Liver (tissue), 8 donors: ENCODE measurements at regions not wholly inside any gene's neighbourhood (a gene's known extent, or its start where the extent isn't known, plus 50 kb on each side); places are given as distances from the start of the nearest gene placed in this dataset.
A peak's percentile ranks its signal among the peaks of the same experiment; 100 is the strongest.

Source experiments
- DNase-seq: peaks from one replicate; pipeline ENCODE4 v3.0.0-alpha.2; 2017; ENCODE audit warnings: low spot score
- H3K27ac ChIP-seq, 2 donors: one replicate each; pipeline ENCODE4 v1.7.0; 2013; ENCODE audit warnings: inconsistent platforms in 2 of 2, low read length in 2 of 2, control low read depth in 1 of 2, low read depth in 1 of 2, mild to moderate bottlenecking in 1 of 2
- H3K27me3 ChIP-seq, 4 donors: one replicate each; pipeline versions ENCODE4 v1.6.1 to v1.7.0; 2013; ENCODE audit warnings: low read length in 3 of 4, inconsistent platforms in 1 of 4, mild to moderate bottlenecking in 1 of 4, moderate library complexity in 1 of 4; ENCODE audit not compliant: control insufficient read depth in 4 of 4, insufficient read depth in 4 of 4
- H3K36me3 ChIP-seq, 4 donors: one replicate each; pipeline versions ENCODE4 v1.6.1 to v1.7.0; 2013; ENCODE audit warnings: low read length in 3 of 4, mild to moderate bottlenecking in 3 of 4, low read depth in 1 of 4, moderate library complexity in 1 of 4; ENCODE audit not compliant: control insufficient read depth in 4 of 4, insufficient read depth in 3 of 4
- H3K4me1 ChIP-seq, 4 donors: one replicate each; pipeline versions ENCODE4 v1.6.1 to v1.7.0; 2013; ENCODE audit warnings: low read length in 3 of 4, mild to moderate bottlenecking in 3 of 4, moderate library complexity in 1 of 4; ENCODE audit not compliant: control insufficient read depth in 4 of 4, insufficient read depth in 4 of 4
- H3K4me3 ChIP-seq, 3 donors: one replicate each; pipeline versions ENCODE4 v1.6.1 to v1.7.0; 2013; ENCODE audit warnings: low read length in 3 of 3, control low read depth in 1 of 3, low read depth in 1 of 3, mild to moderate bottlenecking in 1 of 3
- H3K9ac ChIP-seq, 2 donors: one replicate each; pipeline ENCODE4 v1.7.0; 2013; ENCODE audit warnings: low read length in 2 of 2, mild to moderate bottlenecking in 2 of 2, moderate library complexity in 2 of 2, control low read depth in 1 of 2, low read depth in 1 of 2
- H3K9me3 ChIP-seq, 4 donors: one replicate each; pipeline versions ENCODE4 v1.6.1 to v1.7.0; 2013; ENCODE audit warnings: low read length in 3 of 4; ENCODE audit not compliant: control insufficient read depth in 4 of 4
- CTCF ChIP-seq: fragments of 150-350 bp; IDR thresholded peaks from 2 replicates; pipeline ENCODE4 v1.5.1; 2017; ENCODE audit warnings: improper control_type of control experiment, low read depth, low read length; ENCODE audit not compliant: missing input control
- EGR1 ChIP-seq, 2 donors: IDR thresholded peaks; 2 replicates each; pipeline ENCODE4 v1.6.1; 2016 to 2018; ENCODE audit warnings: antibody characterized with exemption in 2 of 2, low read depth in 2 of 2
- FOXA1 ChIP-seq: IDR thresholded peaks from 2 replicates; pipeline ENCODE4 v1.6.1; 2016; ENCODE audit warnings: antibody characterized with exemption
- FOXA2 ChIP-seq: IDR thresholded peaks from 2 replicates; pipeline ENCODE4 v1.6.1; 2016; ENCODE audit warnings: antibody characterized with exemption
- GABPA ChIP-seq, 2 donors: IDR thresholded peaks in 1 of 2; conservative IDR thresholded peaks in 1 of 2; 2 replicates each; pipeline ENCODE4 v1.6.1; 2016; ENCODE audit warnings: antibody characterized with exemption in 2 of 2, mild to moderate bottlenecking in 1 of 2, moderate library complexity in 1 of 2
- HNF4A ChIP-seq, 2 donors: conservative IDR thresholded peaks; 2 replicates each; pipeline ENCODE4 v1.6.1; 2016; ENCODE audit warnings: antibody characterized with exemption in 2 of 2, mild to moderate bottlenecking in 2 of 2
- HNF4G ChIP-seq: IDR thresholded peaks from 2 replicates; pipeline ENCODE4 v1.6.1; 2016; ENCODE audit warnings: antibody characterized with exemption
- JUND ChIP-seq, 2 donors: IDR thresholded peaks; 2 replicates each; pipeline ENCODE4 v1.6.1; 2016; ENCODE audit warnings: antibody characterized with exemption in 2 of 2
- NR2F2 ChIP-seq: IDR thresholded peaks from 2 replicates; pipeline ENCODE4 v1.6.1; 2016; ENCODE audit warnings: antibody characterized with exemption
- RAD21 ChIP-seq, 2 donors: IDR thresholded peaks; 2 replicates each; pipeline ENCODE4 v1.6.1; 2016; ENCODE audit warnings: antibody characterized with exemption in 2 of 2, mild to moderate bottlenecking in 2 of 2
- RXRA ChIP-seq, 2 donors: IDR thresholded peaks; 2 replicates each; pipeline ENCODE4 v1.6.1; 2017 to 2018; ENCODE audit warnings: antibody characterized with exemption in 2 of 2, mild to moderate bottlenecking in 1 of 2
- SP1 ChIP-seq: IDR thresholded peaks from 2 replicates; pipeline ENCODE4 v1.6.1; 2018; ENCODE audit warnings: antibody characterized with exemption, mild to moderate bottlenecking
- TAF1 ChIP-seq: conservative IDR thresholded peaks from 2 replicates; pipeline ENCODE4 v1.6.1; 2016; ENCODE audit warnings: antibody characterized with exemption, mild to moderate bottlenecking
- YY1 ChIP-seq: IDR thresholded peaks from 2 replicates; pipeline ENCODE4 v1.6.1; 2016; ENCODE audit warnings: antibody characterized with exemption, mild to moderate bottlenecking
- ZBTB33 ChIP-seq: IDR thresholded peaks from 2 replicates; pipeline ENCODE4 v1.6.1; 2016; ENCODE audit warnings: antibody characterized with exemption
- WGBS: extraction: QIAGEN DNeasy Blood & Tissue Kit; methylation state at CpG from one replicate; pipeline ENCODE4 v1.1.7; 2013; 5-methylcytosine and 5-hydroxymethylcytosine counted together
- TF ChIP-seq, protein P1 (sequence below): IDR thresholded peaks from 2 replicates; pipeline ENCODE4 v1.6.1; 2016; ENCODE audit warnings: antibody characterized with exemption
- donor health status: healthy.
- donor health status: healthy.
- donor health status: healthy.
- donor health status: healthy.
- donor health status: healthy.

GRCh38 chr10:3471927-3472286, 299.3 kb upstream of the PITRM1 start:
- DNase-seq, result no peak
- H3K36me3 ChIP-seq, result no peaks in the 10 kb centered on the region
- H3K9ac ChIP-seq, result no peak overlapping the region
- peaks cover 0 to 2% (median 0%) of the 10 kb centered on the region in 4 donors for H3K27me3 ChIP-seq
- 91% methylated on average over 8 of the region's 8 CpGs for WGBS
- TF ChIP-seq ZBTB33 (no peak), SP1 (no peak), EGR1 (IDR thresholded peaks at IDR 0.05; ENCODE audit: low read depth in 2 of 2) (no peak), JUND (IDR thresholded peaks at IDR 0.05) (no peak), NR2F2 (no peak), CTCF (no peak), HNF4G (no peak), RAD21 (IDR thresholded peaks at IDR 0.05) (no peak), RXRA (IDR thresholded peaks at IDR 0.05) (no peak), GABPA (IDR thresholded peaks at IDR 0.05 in 1 of 2, conservative IDR thresholded peaks at IDR 0.05 in 1 of 2) (no peak), TAF1 (no peak), FOXA2 (no peak), YY1 (no peak), HNF4A (conservative IDR thresholded peaks at IDR 0.05) (no peak), FOXA1 (no peak)
- TF ChIP-seq, protein P1, sequence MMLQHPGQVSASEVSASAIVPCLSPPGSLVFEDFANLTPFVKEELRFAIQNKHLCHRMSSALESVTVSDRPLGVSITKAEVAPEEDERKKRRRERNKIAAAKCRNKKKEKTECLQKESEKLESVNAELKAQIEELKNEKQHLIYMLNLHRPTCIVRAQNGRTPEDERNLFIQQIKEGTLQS, result no peak
- peak overlapping the region; percentile 32 to 57 for H3K27ac ChIP-seq
- H3K4me1 ChIP-seq, result peaks cover 0 to 4% (median 0%) of the 10 kb centered on the region in 4 donors
- H3K9me3 ChIP-seq, result no peaks in the 10 kb centered on the region
- H3K4me3 ChIP-seq, result no peak overlapping the region

- Histone ChIP-seq H3K27me3 (peaks cover 0 to 2% (median 0%) of the 10 kb centered on the region in 4 donors), H3K27ac (peak overlapping the region in 1 of 2 donors; percentile 32), H3K4me1 (peaks cover 0 to 4% (median 0%) of the 10 kb centered on the region in 4 donors), H3K9me3 (no peaks in the 10 kb centered on the region), H3K9ac (no peak overlapping the region), H3K36me3 (no peaks in the 10 kb centered on the region), H3K4me3 (no peak overlapping the region)
- 78% methylated on average over 10 of the region's 10 CpGs for WGBS
- TF ChIP-seq CTCF (no peak), FOXA2 (no peak), FOXA1 (no peak)
- DNase-seq, result no peak
Observed at GRCh38 chr10:3471472-3471871, 298.9 kb upstream of the PITRM1 start.
